OCI-LY1 (cell line): ENCODE measurements at regions not wholly inside any gene's neighbourhood (a gene's known extent, or its start where the extent isn't known, plus 50 kb on each side); places are given as distances from the start of the nearest gene placed in this dataset.

Experiments
- H2AFZ ChIP-seq: fragments of 200-600 bp; sonication (generic), shearing (Covaris generic); 2 replicates; pipeline ENCODE4 v1.6.0; 2014; ENCODE audit warnings: antibody characterized with exemption, mild to moderate bottlenecking, low read length
- H3F3A ChIP-seq: fragments of 200-600 bp; sonication (generic), shearing (Covaris generic); 2 replicates; pipeline ENCODE4 v1.6.0; 2014; ENCODE audit warnings: mild to moderate bottlenecking, antibody characterized with exemption, low read length, moderate library complexity; ENCODE audit not compliant: insufficient read depth
- H3K27ac ChIP-seq: fragments of 200-600 bp; sonication (generic); 2 replicates; pipeline ENCODE4 v1.5.1; 2014; ENCODE audit warnings: low read length, mixed run types, mild to moderate bottlenecking, low read depth; ENCODE audit not compliant: poor library complexity, severe bottlenecking
- H3K27me3 ChIP-seq: fragments of 200-600 bp; sonication (generic); 2 replicates; pipeline ENCODE4 v1.6.0; 2014; ENCODE audit warnings: antibody characterized with exemption, mild to moderate bottlenecking, low read length, moderate library complexity; ENCODE audit not compliant: insufficient read depth
- H3K36me3 ChIP-seq: fragments of 200-600 bp; sonication (generic); 2 replicates; pipeline ENCODE4 v1.6.1; 2014; ENCODE audit warnings: mild to moderate bottlenecking, antibody characterized with exemption, low read length, moderate library complexity, mixed read lengths; ENCODE audit not compliant: insufficient read depth
- H3K4me1 ChIP-seq: fragments of 200-600 bp; sonication (generic); 2 replicates; pipeline ENCODE4 v1.5.1; 2014; ENCODE audit warnings: mild to moderate bottlenecking, low read length, moderate library complexity; ENCODE audit not compliant: insufficient read depth, severe bottlenecking
- H3K4me2 ChIP-seq: fragments of 200-600 bp; sonication (generic), shearing (Covaris generic); 2 replicates; pipeline ENCODE4 v1.6.1; 2014; ENCODE audit warnings: low read length
- H3K4me3 ChIP-seq: fragments of 200-600 bp; sonication (generic); 2 replicates; pipeline ENCODE4 v1.5.1; 2014; ENCODE audit warnings: low read length, low read depth, mild to moderate bottlenecking, mixed read lengths; ENCODE audit not compliant: poor library complexity, severe bottlenecking
- H3K79me2 ChIP-seq: fragments of 200-600 bp; shearing (Covaris generic); 2 replicates; pipeline ENCODE4 v1.6.1; 2016; ENCODE audit warnings: mixed run types, low read length, mixed read lengths; ENCODE audit not compliant: insufficient read depth
- H3K9ac ChIP-seq: fragments of 200-600 bp; sonication (generic), shearing (Covaris generic); 2 replicates; pipeline ENCODE4 v1.6.1; 2014; ENCODE audit warnings: mild to moderate bottlenecking, low read length, mixed read lengths
- H3K9me2 ChIP-seq: fragments of 200-600 bp; sonication (generic), shearing (Covaris generic); 2 replicates; pipeline ENCODE4 v1.6.1; 2014; ENCODE audit warnings: low read depth, mild to moderate bottlenecking, low read length, mixed read lengths
- H3K9me3 ChIP-seq: fragments of 200-600 bp; shearing (Covaris generic); 2 replicates; pipeline ENCODE4 v1.6.1; 2014; ENCODE audit warnings: low read length, mixed read lengths
- H4K20me1 ChIP-seq: fragments of 200-600 bp; sonication (generic), shearing (Covaris generic); 2 replicates; pipeline ENCODE4 v1.6.0; 2016; ENCODE audit warnings: mild to moderate bottlenecking, low read length; ENCODE audit not compliant: insufficient read depth
- CTCF ChIP-seq: fragments of 200-600 bp; sonication (generic), shearing (Covaris generic); IDR thresholded peaks from 2 replicates; pipeline ENCODE4 v1.5.1; 2017; ENCODE audit warnings: mild to moderate bottlenecking, antibody characterized with exemption, low read length, moderate library complexity, mixed read lengths
- EZH2 ChIP-seq: fragments of 200-600 bp; sonication (generic), shearing (Covaris generic); IDR thresholded peaks from 2 replicates; pipeline ENCODE4 v1.8.0; 2017; ENCODE audit warnings: borderline replicate concordance, mixed run types, mild to moderate bottlenecking, antibody characterized with exemption, low read length, moderate library complexity, mixed read lengths

GRCh38 chr3:15851735-15852134, 54.0 kb upstream of the ANKRD28 start:
- H3K27me3 ChIP-seq = no peaks in the 10 kb centered on the region
- H2AFZ ChIP-seq = no peak overlapping the region
- peaks cover 93% of the 10 kb centered on the region for H3K79me2 ChIP-seq
- no peaks in the 10 kb centered on the region for H3F3A ChIP-seq
- H3K4me3 ChIP-seq = no peak overlapping the region
- H3K4me1 ChIP-seq = no peaks in the 10 kb centered on the region
- peaks cover 6% of the 10 kb centered on the region; the same call in 1 of the 2 replicates for H3K9me3 ChIP-seq
- no peak for TF ChIP-seq CTCF
- H3K27ac ChIP-seq = no peak overlapping the region
- H4K20me1 ChIP-seq = no peaks in the 10 kb centered on the region
- no peak overlapping the region for H3K9ac ChIP-seq
- H3K36me3 ChIP-seq = peaks cover 46% of the 10 kb centered on the region
- H3K9me2 ChIP-seq = no peaks in the 10 kb centered on the region
- H3K4me2 ChIP-seq = no peak overlapping the region

GRCh38 chr3:15858547-15859506, 61.0 kb upstream of the ANKRD28 start:
- peak overlapping the region; percentile 94 for H3K4me2 ChIP-seq
- H3K27me3 ChIP-seq = no peaks in the 10 kb centered on the region
- TF ChIP-seq CTCF (no peak), EZH2 (no peak)
- H3K9me3 ChIP-seq = peaks cover 5% of the 10 kb centered on the region; the same call in 1 of the 2 replicates
- H3K27ac ChIP-seq = peak overlapping the region; percentile 73
- peaks cover 48% of the 10 kb centered on the region for H3K79me2 ChIP-seq
- H4K20me1 ChIP-seq = no peaks in the 10 kb centered on the region
- no peaks in the 10 kb centered on the region for H3K9me2 ChIP-seq
- H3F3A ChIP-seq = no peaks in the 10 kb centered on the region
- H2AFZ ChIP-seq = no peak overlapping the region
- peak overlapping the region; percentile 86 for H3K9ac ChIP-seq
- H3K36me3 ChIP-seq = peaks cover 33% of the 10 kb centered on the region
- peak overlapping the region; percentile 80 for H3K4me3 ChIP-seq
- peaks cover 29% of the 10 kb centered on the region for H3K4me1 ChIP-seq

- H4K20me1 ChIP-seq = no peaks in the 10 kb centered on the region
- H3F3A ChIP-seq = no peaks in the 10 kb centered on the region
- H3K4me3 ChIP-seq = peak overlapping the region; percentile 80
- H3K36me3 ChIP-seq = peaks cover 25% of the 10 kb centered on the region
- H3K9ac ChIP-seq = peak overlapping the region; percentile 86
- H3K9me3 ChIP-seq = 0 out of 2 replicates have a peak, but pooled peaks cover 1% of the 10 kb centered on the region
- no peak overlapping the region for H2AFZ ChIP-seq
- peak overlapping the region; percentile 47 for H3K27ac ChIP-seq
- no peaks in the 10 kb centered on the region for H3K9me2 ChIP-seq
- peaks cover 41% of the 10 kb centered on the region for H3K79me2 ChIP-seq
- H3K27me3 ChIP-seq = no peaks in the 10 kb centered on the region
- H3K4me2 ChIP-seq = peak overlapping the region; percentile 94
- no peak for TF ChIP-seq EZH2
- peaks cover 29% of the 10 kb centered on the region for H3K4me1 ChIP-seq
Measured at GRCh38 chr3:15859507-15860013, 61.8 kb upstream of the ANKRD28 start.
